ENCODE measurements at regions not wholly inside any gene's neighbourhood (a gene's known extent, or its start where the extent isn't known, plus 50 kb on each side); places are given as distances from the start of the nearest gene placed in this dataset.

- no peak for DNase-seq
- intact Hi-C loops (cut with DNase I) = no loop called here
These were observed 115.7 kb upstream of the LSM6 start for GRCh38 chr4:146059865-146060264.

GRCh38 chr4:146059151-146059550, 116.4 kb upstream of the LSM6 start:
- no peaks in the 10 kb centered on the region for H3K4me1 ChIP-seq
- H3K9me3 ChIP-seq = no peaks in the 10 kb centered on the region
- TF ChIP-seq EP300 (IDR thresholded peaks at IDR 0.05) = no peak
- TF ChIP-seq, protein P1, sequence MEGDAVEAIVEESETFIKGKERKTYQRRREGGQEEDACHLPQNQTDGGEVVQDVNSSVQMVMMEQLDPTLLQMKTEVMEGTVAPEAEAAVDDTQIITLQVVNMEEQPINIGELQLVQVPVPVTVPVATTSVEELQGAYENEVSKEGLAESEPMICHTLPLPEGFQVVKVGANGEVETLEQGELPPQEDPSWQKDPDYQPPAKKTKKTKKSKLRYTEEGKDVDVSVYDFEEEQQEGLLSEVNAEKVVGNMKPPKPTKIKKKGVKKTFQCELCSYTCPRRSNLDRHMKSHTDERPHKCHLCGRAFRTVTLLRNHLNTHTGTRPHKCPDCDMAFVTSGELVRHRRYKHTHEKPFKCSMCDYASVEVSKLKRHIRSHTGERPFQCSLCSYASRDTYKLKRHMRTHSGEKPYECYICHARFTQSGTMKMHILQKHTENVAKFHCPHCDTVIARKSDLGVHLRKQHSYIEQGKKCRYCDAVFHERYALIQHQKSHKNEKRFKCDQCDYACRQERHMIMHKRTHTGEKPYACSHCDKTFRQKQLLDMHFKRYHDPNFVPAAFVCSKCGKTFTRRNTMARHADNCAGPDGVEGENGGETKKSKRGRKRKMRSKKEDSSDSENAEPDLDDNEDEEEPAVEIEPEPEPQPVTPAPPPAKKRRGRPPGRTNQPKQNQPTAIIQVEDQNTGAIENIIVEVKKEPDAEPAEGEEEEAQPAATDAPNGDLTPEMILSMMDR (IDR thresholded peaks at IDR 0.05) = no peak
- TF ChIP-seq POLR2A (IDR thresholded peaks at IDR 0.05) = no peak
- no peak for TF ChIP-seq POLR2AphosphoS5 (IDR thresholded peaks at IDR 0.05)
- H3K4me3 ChIP-seq = no peak overlapping the region
- H3K27ac ChIP-seq = no peak overlapping the region
- 67 to 90% methylated on average over 1 of the region's 1 CpG for WGBS, 2 donors
- DNase-seq = no peak
- intact Hi-C loops (cut with DNase I) = no loop called here
- H3K27me3 ChIP-seq = no peaks in the 10 kb centered on the region
- no peaks in the 10 kb centered on the region for H3K36me3 ChIP-seq

More at GRCh38 chr4:146059865-146060264, 115.7 kb upstream of the LSM6 start:
- Histone ChIP-seq H3K9me3 (no peaks in the 10 kb centered on the region), H3K4me3 (no peak overlapping the region), H3K4me1 (no peaks in the 10 kb centered on the region), H3K36me3 (no peaks in the 10 kb centered on the region), H3K27ac (no peak overlapping the region), H3K27me3 (no peaks in the 10 kb centered on the region)
- 44 to 60% methylated on average over 3 of the region's 3 CpGs for WGBS, 2 donors
- TF ChIP-seq POLR2AphosphoS5 (IDR thresholded peaks at IDR 0.05) (no peak), EP300 (IDR thresholded peaks at IDR 0.05) (no peak), POLR2A (IDR thresholded peaks at IDR 0.05) (no peak)
- TF ChIP-seq, protein P1 (IDR thresholded peaks at IDR 0.05) = no peak

DNA sequence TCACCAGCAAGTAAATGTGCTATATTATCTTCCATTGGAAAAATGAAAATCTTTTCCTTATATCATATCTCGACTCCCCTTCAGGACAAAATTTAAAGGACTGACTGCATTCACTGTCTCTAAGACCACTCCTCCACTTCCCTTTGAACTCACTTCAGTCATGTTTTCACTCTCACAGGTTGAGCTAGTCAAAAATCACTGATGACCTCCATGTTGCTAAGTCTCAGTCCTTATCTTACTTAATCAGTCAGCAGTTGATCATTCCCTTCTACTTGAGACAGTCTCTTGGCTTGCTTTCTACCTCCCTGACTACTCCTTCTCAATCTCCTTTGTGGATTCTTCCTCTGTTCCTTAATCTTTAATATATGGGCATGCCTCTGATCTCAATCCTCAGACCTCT, 117.0 kb upstream of the LSM6 start:
- WGBS, 2 donors = 76 to 94% methylated on average over 1 of the region's 1 CpG
- Histone ChIP-seq H3K36me3 (no peaks in the 10 kb centered on the region), H3K27me3 (no peaks in the 10 kb centered on the region), H3K4me1 (no peaks in the 10 kb centered on the region), H3K9me3 (no peaks in the 10 kb centered on the region), H3K27ac (no peak overlapping the region), H3K4me3 (no peak overlapping the region)
- no peak for DNase-seq
- intact Hi-C loops (cut with DNase I) = no loop called here
- TF ChIP-seq EP300 (IDR thresholded peaks at IDR 0.05) = no peak
- TF ChIP-seq, protein P1 (IDR thresholded peaks at IDR 0.05) = no peak
- no peak for TF ChIP-seq POLR2AphosphoS5 (IDR thresholded peaks at IDR 0.05)
- TF ChIP-seq POLR2A (IDR thresholded peaks at IDR 0.05) = no peak

- Histone ChIP-seq H3K4me3 (no peak overlapping the region), H3K36me3 (no peaks in the 10 kb centered on the region), H3K4me1 (no peaks in the 10 kb centered on the region), H3K9me3 (no peaks in the 10 kb centered on the region), H3K27ac (no peak overlapping the region), H3K27me3 (no peaks in the 10 kb centered on the region)
- DNase-seq = no peak
- intact Hi-C loops (cut with DNase I) = no loop called here
- TF ChIP-seq POLR2A (IDR thresholded peaks at IDR 0.05) = no peak
These were observed 116.1 kb upstream of the ZNF827 start for GRCh38 chr4:146054676-146055075.

DNA sequence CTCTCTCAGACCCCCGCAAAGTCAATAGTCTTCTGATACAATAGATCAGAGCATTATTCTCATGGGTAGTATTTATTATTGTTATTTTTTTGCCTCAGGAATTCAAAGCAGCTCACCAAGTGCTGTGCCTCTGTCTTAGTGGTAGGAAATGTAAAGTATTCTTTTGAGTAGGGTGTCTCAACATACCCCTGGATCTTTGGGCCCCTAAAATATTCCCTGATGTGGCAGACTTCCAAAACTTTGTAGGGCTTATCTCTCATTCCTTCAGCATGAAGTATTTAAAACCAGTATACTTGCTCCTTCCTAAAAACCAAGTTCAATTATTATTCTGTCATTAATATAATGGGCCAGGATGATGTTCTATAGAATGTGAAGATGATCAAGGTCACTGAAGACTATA, 115.3 kb upstream of the ZNF827 start:
- no peak for TF ChIP-seq EP300 (IDR thresholded peaks at IDR 0.05)
- TF ChIP-seq, protein P1 (IDR thresholded peaks at IDR 0.05) = no peak
- TF ChIP-seq POLR2A (IDR thresholded peaks at IDR 0.05) = no peak
- TF ChIP-seq POLR2AphosphoS5 (IDR thresholded peaks at IDR 0.05) = no peak
- WGBS, 2 donors = 97 to 100% methylated on average over 1 of the region's 1 CpG

More for the DNA sequence above, 115.3 kb upstream of the ZNF827 start:
- Histone ChIP-seq H3K4me3 (no peak overlapping the region), H3K36me3 (no peaks in the 10 kb centered on the region), H3K27me3 (no peaks in the 10 kb centered on the region), H3K4me1 (no peaks in the 10 kb centered on the region), H3K9me3 (no peaks in the 10 kb centered on the region), H3K27ac (no peak overlapping the region)
- intact Hi-C loops (cut with DNase I) = no loop called here
- DNase-seq = no peak

Data from sigmoid colon (tissue), 6 donors.